Gastroesophageal sphincter (tissue), 3 donors: ENCODE measurements at regions not wholly inside any gene's neighbourhood (a gene's known extent, or its start where the extent isn't known, plus 50 kb on each side); places are given as distances from the start of the nearest gene placed in this dataset.

Source experiments
- EP300 ChIP-seq: sonication (generic); formaldehyde crosslinking; IDR thresholded peaks from one replicate; pipeline ENCODE4 v1.6.1; 2017; ENCODE audit warnings: antibody characterized with exemption, mild to moderate bottlenecking
- TF ChIP-seq, protein P1 (sequence below), 4 experiments: fragments of 200-600 bp in 2 of 4; fragments of 450-650 bp in 2 of 4; sonication (generic) in 1 of 4; IDR thresholded peaks; one replicate each; pipeline ENCODE4 v1.5.1; 2017 to 2019; ENCODE audit warnings: antibody characterized with exemption in 4 of 4, mild to moderate bottlenecking in 2 of 4, moderate library complexity in 2 of 4

DNA sequence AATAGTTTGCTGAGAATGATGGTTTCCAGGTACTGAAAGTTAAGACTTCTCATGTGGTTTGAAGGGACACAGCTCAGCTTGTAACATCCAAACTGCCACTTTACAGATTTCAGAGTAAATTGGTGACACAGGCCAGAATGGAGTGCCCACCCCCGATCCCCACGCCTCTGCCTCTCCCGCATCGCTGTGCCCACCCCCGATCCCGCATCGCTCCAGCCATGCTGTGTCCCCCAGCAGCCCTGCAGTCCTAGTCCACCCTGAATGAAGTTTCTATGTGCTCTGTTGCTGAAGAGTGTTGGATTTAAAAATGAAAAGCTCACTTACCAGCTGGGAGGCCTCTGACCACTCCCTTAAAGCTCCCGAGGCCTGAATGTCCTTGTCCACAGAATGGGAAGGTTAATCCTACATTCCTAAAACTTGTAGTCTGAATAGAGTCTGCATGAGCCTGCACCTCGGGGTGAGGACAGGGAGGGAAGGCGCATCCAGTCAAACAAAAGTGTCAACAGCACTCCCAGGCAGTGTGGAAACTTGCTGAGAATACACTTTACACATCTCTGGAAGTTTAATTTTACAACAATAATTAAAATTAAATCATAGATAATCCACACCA lies 176.4 kb upstream of the ID2 start:
- TF ChIP-seq, protein P1, sequence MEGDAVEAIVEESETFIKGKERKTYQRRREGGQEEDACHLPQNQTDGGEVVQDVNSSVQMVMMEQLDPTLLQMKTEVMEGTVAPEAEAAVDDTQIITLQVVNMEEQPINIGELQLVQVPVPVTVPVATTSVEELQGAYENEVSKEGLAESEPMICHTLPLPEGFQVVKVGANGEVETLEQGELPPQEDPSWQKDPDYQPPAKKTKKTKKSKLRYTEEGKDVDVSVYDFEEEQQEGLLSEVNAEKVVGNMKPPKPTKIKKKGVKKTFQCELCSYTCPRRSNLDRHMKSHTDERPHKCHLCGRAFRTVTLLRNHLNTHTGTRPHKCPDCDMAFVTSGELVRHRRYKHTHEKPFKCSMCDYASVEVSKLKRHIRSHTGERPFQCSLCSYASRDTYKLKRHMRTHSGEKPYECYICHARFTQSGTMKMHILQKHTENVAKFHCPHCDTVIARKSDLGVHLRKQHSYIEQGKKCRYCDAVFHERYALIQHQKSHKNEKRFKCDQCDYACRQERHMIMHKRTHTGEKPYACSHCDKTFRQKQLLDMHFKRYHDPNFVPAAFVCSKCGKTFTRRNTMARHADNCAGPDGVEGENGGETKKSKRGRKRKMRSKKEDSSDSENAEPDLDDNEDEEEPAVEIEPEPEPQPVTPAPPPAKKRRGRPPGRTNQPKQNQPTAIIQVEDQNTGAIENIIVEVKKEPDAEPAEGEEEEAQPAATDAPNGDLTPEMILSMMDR (IDR thresholded peaks at IDR 0.05), result no peak
- no peak for TF ChIP-seq EP300
